ENCODE measurements at regions not wholly inside any gene's neighbourhood (a gene's known extent, or its start where the extent isn't known, plus 50 kb on each side); places are given as distances from the start of the nearest gene placed in this dataset.

DNA sequence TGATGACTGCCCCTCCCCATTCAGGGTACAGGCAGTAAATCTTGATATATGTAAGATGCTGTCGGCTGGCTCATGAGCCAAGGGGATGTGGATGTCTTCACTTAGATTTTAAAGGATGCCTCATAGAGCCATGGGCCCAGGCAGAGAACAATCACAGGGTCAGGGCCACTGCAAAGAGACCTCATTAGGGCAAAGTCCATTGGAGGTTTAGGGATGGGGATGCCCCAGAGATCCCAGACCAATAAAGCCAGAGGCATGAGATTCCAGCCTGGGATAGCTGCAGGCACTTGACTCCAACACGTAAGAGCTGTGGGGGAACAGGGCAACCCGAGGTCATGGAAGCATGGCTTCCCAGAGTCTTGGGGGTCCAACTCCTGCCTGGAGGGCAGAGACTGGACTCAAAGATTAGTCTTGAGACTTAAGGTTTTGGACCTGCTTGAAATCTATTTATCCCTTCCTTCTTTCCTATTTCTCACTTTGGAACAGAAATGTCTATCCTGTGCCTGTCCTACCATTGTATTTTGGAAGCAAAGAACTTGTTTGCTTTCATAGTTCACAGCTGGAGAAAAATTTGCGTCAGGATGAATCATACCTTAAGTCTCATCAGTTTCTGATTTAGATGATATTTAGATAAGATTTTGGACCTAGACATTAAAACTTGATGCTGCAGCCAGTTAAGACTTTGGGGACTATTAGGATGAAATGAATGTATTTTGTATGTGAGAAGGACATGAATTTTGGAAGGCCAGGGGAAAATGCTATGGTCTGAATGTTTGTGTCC is 101.3 kb upstream of the ADRA1B start:
- DNase-seq (ENCODE audit: low read depth, low spot score) = no peak

DNA sequence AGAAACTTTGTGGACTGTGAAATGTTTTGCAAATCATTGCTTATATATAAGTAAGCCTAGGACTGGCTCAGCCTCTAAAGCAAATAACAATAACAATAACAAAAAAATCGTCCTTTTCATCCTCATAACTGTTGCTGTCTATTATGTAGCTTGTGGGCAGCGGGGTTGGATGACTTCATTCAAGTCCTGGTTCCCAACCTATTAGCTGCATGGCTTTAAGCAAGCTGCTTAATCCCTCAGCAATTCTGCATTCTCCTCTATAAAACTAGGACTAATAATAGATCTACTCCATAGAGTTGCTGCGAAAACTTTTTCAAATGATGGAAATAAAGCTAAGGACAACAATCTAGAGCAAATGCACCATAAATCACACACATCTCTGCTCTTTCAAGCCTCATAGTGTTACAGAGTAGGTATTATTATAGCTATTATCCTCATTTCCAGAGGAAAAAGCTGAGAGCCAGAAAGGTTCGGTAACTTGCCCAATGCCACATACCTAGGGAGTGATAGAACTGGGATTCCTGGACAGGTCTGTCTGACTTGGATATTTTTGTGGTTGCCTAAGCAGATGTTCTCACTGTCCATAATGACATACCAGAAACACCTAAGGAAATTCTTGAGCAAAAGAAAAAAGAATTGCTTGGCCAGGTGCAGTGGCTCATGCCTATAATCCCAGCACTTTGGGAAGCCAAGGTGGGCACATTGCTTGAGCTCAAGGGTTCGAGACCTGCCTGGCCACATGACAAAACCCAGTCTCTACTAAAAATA is 98.8 kb upstream of the ADRA1B start:
- no peak for DNase-seq (ENCODE audit: low read depth, low spot score)

DNA sequence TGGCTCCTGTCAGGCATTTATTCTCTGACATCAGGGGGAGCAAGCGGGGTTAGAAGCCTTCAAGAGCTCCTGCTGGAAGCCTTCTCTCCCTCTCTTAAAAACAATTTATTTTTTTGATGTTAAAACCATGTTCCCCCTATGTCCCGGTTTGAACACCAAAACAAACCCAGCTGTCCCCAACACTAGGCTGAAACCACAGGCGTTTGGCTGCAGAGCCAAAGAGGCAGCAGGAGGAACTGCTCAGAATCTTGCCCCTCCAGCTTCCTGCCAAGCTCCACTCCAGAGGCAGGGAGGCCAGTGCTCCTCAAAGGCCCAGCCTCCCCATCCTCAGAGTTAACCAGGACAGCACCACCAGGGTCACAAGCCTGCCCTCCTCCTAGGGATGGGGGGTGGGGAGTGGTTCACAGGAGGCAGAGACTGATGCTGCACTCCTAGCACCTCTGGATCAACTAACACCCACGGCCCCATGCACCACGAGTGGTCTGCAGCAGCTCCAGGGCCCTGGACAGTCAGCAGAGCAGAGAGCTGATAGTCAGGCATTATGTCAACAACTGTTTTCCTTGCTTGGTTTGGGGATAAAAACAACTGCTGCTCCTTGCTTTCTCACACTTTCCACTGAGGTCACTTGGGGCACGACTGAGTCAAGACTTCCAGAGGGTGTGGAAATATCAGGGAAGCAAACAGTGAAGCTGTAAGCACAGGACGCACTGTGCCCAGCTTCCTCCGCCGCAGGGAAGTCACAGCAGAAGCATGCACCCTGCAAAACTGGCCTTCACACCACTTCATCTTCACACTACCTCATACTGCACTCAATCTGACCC is 96.5 kb upstream of the ADRA1B start:
- DNase-seq (ENCODE audit: low read depth, low spot score) = no peak

DNA sequence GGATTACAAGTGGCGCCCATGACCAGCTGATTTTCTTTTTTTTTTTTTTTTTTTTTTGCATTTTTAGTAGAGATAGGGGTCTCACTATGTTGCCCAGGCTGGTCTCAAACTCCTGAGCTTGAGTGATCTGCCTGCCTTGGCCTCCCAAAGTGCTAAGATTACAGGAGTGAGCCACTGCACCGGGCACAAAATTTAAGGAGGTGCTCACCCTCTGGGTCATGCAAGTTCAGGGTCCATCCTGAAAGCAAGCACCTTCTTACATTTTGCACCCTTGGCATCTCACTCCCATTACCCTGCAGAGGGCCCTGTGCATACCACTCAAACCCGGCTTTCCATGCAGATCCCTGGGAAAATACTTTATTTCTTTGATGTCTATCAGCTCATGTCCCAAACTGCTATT is 95.6 kb upstream of the ADRA1B start:
- no peak for DNase-seq (ENCODE audit: low read depth, low spot score)

DNA sequence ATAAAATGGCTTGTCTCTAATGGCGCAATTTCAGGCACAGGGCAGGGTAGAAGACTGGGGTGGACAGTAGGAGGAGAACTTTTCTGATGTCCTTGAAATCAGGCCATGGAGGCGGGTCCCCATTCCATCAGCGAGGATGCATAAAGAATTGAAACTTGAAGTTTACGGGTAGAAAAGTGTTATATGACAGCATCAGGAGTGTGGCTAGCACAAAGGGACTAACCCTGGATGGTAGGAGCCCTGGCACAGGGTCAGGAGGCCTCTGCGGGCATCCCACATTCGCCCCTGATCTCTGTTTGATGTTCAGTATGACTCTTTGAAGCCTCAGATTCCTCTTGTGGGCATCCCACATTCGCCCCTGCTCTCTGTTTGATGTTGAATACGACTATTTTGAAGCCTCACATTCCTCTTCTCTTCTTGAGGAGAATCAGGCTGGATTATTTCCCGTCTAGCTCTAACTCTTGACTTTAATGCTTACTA is 94.8 kb upstream of the ADRA1B start:
- no peak for DNase-seq (ENCODE audit: low read depth, low spot score)

DNA sequence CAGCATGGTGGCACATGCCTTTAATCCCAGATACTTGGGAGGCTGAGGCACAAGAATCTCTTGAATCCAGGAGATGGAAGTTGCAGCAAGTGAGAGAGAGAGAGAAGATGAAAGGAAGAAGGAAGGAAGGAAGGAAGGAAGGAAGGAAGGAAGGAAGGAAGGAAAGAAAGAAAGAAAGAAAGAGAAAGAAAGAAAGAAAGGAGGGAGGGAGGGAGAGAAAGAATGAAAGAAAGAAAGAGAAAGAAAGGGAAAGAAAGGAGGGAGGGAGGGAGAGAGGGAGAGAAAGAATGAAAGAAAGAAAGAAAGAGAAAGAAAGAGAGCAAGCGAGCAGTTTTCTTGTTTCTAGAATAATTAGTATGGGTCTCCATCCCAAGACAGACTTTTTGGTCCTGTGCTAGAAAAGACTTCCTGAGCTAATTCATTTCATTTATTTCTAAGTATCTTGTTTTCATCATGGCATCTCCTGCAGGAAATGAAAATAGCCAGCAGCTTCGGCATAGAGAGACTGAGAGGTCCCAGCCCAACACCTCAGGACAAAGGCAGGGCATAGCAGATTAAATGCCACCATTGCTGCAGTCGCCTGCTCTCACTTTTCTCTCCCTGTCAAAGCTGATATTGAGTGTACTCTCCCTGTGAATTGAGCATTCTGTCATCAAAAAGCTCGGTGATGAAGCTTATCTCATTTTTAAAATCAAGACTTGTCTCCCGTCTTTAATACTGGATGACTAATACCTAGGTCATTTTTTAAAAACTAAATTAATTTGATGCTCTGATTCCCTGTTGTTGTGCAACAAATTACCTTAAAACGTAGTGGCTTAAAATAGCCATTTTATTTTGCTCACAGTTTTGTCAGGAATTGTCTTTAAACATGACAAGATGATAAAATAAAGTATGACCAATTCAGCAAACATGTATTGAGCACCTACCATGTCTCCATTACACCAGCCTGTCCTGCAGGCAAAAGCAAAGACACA is 91.8 kb upstream of the ADRA1B start:
- DNase-seq (ENCODE audit: low read depth, low spot score) = no peak

DNA sequence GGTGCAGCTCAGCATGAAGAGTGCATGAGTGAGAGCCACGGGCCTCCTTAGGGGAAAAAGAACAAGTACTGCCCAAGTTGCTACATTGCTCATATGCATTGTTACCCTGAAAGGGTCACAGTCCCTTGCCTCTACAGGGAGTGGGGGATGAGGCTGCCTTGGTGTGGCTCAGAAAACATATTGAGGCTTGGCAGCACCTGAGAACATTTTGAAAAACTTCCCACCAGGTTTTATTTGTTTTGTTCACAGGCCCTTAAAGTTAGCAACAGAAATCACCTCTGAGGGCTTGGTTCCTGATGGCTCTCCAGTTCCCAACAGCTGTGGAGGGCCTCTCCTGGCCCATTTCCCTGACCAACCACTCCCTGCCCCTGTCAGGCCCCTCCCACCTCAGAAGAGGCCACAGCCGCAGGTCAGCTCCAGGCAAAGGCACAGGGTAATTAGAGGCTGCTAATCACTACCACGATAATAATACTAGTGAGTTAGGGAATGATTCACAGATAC is 90.7 kb upstream of the ADRA1B start:
- peak; percentile 47 for DNase-seq (ENCODE audit: low read depth, low spot score)

DNA sequence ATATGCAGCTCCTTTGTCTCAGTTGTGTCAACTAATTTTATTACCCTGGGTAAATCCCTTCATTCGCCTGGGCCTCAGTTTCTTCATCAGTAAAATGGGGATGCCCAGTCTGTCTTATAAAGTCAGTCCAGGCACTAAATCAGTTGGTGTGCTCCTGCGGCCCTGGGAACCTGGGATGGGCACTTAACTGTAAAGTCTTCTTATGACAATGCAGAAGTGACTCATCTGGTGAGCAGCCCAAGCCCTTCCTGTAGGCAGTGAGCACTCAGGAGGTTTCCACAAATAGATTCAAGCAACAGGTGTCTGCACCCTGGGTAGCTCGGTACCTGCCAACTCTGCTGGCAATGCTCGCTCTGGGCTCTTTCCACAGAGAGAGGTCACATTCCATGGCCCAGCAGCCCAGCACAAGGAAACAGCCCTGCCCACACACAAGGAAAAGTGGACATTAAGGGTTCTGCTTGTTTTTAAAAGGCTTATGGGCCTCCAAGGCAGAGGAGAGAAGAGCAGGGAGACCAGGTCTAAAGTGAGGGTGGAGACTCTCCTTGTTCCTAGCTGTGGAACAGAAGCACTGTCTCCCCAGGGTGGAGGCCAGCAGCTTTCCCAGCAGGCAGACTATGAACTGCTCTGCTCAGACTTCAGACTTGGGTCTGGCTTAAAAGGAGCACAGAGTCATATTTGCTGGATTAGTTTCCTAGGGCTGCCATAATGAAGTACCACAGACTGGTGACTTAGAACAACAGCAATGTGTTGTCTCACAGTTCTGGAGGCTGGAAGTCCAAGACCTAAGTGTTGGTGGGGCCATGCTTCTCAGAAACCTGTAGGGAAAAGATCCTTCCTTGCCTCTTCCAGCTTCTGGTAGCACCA is 89.7 kb upstream of the ADRA1B start:
- no peak for DNase-seq (ENCODE audit: low read depth, low spot score)

DNA sequence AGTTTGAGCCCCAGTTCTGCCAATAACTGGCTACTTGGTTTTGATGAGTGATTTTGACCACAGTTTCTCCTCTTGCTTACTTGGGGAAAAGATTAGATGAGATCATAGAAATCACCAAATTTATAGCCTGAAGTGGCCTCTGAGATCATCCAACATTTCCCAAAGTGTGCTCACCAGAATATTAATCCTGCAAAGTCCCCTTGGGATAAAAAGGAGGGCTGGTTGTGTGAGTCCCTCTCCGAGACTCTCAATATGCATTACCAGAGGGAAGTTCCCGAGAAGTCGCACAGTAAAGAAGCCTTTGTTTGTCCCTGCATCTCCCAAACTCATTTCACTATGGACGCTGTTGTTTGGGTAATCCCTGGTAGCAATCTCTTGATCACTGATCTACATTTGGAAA is 88.4 kb upstream of the ADRA1B start:
- no peak for DNase-seq (ENCODE audit: low read depth, low spot score)

DNA sequence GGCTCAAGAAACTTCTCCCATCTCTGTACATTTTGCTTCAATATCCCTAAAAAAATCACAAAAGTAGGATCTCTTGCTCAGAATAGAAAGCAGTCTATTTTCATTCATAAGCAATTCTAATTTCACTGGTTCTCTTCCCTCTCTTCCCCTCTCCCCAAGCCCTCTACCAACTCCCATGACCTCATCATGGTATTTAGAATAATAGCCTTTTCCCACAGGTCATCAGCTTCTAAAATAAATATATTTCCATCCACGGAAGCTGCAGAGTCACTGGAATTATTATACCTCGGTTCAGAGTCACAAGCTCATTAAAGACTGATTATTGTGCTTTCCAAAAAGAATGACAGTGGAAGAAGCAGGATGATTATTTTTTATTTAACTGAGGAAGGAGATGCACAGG is 84.2 kb upstream of the ADRA1B start:
- no peak for DNase-seq (ENCODE audit: low read depth, low spot score)

DNA sequence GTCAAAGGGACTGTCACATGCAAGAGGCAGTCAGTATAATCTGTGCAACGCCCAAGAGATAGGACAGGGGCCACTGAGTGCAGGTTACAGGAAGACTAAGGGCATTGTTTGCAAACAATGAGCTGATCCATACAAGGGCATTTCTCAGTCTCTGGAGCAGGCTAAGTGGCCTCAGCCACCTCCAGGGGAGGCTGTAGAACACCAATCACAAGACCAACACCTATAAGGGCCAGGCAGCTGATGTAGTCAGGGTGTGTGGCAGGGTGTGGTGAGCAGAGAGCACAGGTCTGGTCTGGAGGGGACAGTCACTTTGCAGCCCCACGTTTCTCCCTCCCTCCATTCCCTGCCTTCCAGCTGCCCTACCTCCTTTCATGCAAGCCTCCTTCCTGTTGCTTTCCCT is 83.2 kb upstream of the ADRA1B start:
- no peak for DNase-seq (ENCODE audit: low read depth, low spot score)

DNA sequence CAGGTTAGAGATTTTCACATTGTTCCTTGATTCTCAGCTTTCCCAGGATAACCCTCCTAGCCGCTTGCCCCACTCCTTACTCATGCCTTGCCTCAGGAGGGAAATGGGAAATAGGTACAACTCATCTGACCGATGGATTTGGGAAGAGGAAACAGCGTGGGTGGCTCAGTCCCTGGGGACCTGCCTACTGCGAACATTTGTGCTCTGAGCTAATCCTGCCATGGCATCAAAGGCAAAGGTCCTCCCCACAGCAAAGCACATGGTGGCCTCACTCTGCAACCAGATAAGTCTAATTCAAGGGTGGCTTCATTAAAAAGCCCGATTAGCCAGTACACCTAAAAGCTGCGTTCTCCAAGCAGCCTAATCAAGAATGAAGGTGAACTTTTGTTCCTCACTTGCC is 82.4 kb upstream of the ADRA1B start:
- no peak for DNase-seq (ENCODE audit: low read depth, low spot score)

DNA sequence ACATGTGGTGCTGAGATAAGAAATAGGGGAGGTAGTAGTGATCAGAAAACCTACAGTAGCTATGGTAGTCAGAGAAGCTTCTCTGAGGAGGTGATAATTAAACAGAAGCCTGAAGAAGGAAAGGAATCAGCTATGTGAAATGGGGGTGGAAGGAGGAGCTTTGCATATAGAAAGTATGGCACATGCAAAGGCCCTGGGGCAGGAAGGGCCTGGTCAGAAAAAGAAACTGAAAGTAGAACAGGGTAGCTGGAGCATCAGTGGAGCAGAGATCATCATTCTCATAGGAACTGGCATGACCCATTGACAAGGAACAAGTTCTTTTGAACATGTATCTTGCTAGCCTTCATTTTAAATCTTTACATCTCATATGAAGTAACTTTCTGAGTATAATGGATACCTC is 80.7 kb upstream of the ADRA1B start:
- no peak for DNase-seq (ENCODE audit: low read depth, low spot score)

DNA sequence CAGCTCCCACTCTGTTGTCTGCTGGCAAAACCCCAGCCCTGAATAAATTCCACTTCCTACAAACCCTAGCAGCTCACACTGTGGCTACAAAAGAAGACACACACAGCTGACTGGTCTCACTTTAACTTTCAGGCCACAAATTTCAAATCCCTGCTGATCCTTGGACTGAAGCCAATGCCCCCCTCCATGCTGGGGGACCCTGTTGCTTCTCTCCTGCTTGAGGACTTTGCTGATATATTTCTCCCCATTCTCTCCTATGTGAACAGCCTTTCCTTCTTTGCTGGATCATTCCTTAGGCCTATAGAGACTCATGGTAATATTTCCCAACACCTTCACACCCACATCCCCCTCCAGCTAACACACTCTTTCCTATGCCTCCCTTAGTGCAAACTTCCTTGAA is 79.6 kb upstream of the ADRA1B start:
- no peak for DNase-seq (ENCODE audit: low read depth, low spot score)

DNA sequence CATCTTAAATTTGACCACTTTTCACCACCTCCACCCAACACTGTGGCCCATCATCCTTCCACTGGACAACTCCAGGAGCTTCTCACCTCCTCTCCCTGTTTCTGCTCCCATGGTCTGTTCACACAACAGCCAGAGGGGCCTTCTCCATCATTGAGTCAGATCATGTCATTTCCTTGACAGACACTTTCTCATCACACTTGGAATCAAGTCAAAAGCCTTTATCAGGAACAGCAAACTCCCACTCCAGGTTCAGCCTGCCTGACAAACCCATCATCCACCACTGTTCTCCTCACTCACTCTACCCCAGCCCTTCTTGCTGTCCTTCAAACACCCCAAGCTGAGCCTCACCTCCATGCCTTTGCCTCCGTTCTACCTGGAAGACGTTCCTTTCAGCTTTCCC is 78.4 kb upstream of the ADRA1B start:
- DNase-seq (ENCODE audit: low read depth, low spot score) = no peak

DNA sequence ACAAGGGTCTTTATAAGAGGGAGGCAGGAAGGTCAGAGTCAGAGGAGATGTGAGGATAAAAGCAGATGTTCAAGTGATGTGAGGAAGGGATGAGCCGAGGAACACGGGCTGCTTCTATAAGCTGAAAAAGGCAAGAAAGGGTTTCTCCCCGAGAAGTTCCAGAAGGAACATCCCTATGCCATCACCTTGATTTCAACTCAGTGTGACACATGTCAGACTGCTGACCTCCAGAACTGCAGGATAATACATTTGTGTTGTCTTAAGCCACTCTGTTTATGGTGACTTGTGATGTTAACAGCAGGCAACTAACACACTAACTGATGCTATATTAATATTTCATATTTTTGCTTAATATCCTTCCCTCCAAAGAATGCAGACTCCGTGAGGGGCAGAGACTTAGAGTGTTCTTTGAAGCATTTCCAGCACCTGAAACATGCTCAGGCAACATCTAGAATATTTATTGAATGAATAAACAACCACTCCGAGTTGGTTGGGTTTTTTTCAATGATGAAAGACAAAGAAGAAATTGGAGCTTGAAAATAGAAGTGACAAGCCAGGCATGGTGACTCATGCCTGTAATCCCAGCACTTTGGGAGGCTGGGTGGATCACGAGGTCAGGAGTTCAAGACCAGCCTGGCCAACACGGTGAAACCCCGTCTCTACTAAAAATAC is 77.6 kb upstream of the ADRA1B start:
- DNase-seq (ENCODE audit: low read depth, low spot score) = no peak

DNA sequence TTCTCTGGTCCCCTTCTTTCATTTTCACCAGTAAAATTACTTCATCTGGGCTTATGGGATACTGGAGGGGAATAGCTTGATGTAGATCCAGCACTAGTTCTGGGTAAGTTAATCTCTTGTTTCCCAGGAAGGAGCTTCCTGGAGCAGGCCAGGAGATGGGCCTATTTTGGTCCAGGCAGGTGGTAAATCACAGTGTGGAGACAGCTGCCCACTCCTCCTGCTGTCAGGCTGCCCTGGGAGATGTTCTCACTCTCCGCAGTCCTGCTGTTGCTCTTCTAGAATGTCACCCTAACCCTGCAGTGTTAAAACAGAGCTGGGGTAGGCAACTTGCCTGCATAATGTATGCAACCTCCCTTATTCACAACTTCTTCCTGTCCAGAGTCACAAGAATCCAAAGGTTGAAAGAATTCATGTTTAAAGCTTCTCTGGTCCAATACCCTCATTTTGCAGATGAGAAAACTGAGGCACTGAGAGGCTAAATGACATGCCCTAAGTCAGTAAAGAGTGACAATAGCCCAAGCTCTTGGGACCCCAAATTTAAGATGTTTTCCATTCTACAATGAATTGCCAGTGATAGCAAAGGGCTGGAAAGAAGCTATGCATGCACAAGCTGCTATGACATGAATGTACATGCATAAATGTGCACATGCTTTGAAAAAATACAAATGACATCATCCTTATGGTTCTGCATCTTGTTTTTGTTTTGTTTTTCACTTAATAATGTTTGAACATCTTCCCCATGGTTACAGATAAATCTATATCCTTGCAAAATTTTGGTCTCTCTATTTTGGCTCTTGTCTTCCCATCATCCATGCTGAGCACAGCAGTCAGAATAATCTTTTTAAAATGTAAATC is 71.8 kb upstream of the ADRA1B start:
- no peak for DNase-seq (ENCODE audit: low read depth, low spot score)

DNA sequence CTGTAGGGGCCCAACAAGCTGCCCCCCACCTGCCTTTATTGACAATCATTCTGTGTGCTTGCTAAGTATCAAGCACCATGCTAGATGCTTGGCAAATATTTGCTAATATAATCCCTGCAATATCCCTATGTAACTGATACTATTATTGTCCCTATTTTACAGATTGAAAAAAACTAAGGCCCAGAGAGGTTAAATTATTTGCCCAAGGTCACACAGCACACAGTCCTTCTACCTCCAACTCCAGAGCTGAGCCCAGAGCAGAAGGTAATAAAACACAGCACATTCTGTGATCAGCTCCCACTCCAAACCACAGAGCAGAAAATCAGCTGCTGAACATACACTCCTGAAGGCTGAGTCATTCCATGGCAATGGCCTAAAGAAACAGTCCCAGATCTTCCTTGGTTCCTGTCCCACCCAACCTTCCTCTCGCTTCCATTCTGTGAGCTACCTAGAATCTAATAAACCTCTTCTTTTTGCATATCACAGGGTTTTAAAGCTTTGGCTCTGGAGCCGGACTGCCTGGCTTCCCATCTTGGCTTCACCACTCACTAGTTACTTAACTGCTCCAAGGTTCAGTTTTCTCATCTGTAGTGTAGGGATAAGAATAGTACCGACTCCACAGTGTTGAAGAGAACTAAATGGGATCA is 66.7 kb upstream of the ADRA1B start:
- DNase-seq (ENCODE audit: low read depth, low spot score) = no peak
